DND-41 (cell line): ENCODE measurements at regions not wholly inside any gene's neighbourhood (a gene's known extent, or its start where the extent isn't known, plus 50 kb on each side); places are given as distances from the start of the nearest gene placed in this dataset.
"Not testable (repeated sequence)": the region's sequence is repeated elsewhere in the genome, so short reads cannot be mapped to it uniquely, and the experiment has no call there.

Experiments used
- ATAC-seq: fragments of 200-7000 bp; cut with Tn5 transposase; 3 replicates; pipeline ENCODE4 v1.9.1; 2021; ENCODE audit warnings: low read depth; ENCODE audit not compliant: insufficient read depth
- DNase-seq: peaks from one replicate; pipeline ENCODE4 v3.0.0-alpha.2; 2020
- H2AFZ ChIP-seq: 2 replicates; pipeline ENCODE4 v1.6.0; 2012; ENCODE audit warnings: low read depth, low read length
- H3K27ac ChIP-seq: 2 replicates; pipeline ENCODE4 v1.5.1; 2012; ENCODE audit warnings: low read length, inconsistent platforms
- H3K27me3 ChIP-seq: fragments of 200-600 bp; sonication (generic); 2 replicates; pipeline ENCODE4 v1.6.0; 2012; ENCODE audit warnings: low read length, mild to moderate bottlenecking, inconsistent platforms; ENCODE audit not compliant: insufficient read depth, poor library complexity
- H3K36me3 ChIP-seq: 2 replicates; pipeline ENCODE4 v1.5.1; 2012; ENCODE audit warnings: low read length, inconsistent platforms; ENCODE audit not compliant: insufficient read depth
- H3K4me1 ChIP-seq: 2 replicates; pipeline ENCODE4 v1.5.1; 2012; ENCODE audit warnings: mild to moderate bottlenecking, low read length; ENCODE audit not compliant: insufficient read depth
- H3K4me2 ChIP-seq: 2 replicates; pipeline ENCODE4 v1.6.0; 2012; ENCODE audit warnings: mild to moderate bottlenecking, moderate library complexity, low read length, inconsistent platforms; ENCODE audit not compliant: insufficient read depth
- H3K4me3 ChIP-seq, 2 experiments: fragments of 200-600 bp in 1 of 2; shearing (Covaris generic) in 1 of 2; 2 replicates each; pipeline ENCODE4 v1.5.1; 2012 to 2016; ENCODE audit warnings: inconsistent platforms in 2 of 2, low read length in 2 of 2, mild to moderate bottlenecking in 2 of 2, low read depth in 1 of 2, moderate library complexity in 1 of 2
- H3K79me2 ChIP-seq: 2 replicates; pipeline ENCODE4 v1.6.0; 2012; ENCODE audit warnings: low read length, inconsistent platforms; ENCODE audit not compliant: insufficient read depth
- H3K9ac ChIP-seq: 2 replicates; pipeline ENCODE4 v1.6.0; 2012; ENCODE audit warnings: low read depth, mild to moderate bottlenecking, inconsistent platforms, low read length, moderate library complexity
- H3K9me3 ChIP-seq: 2 replicates; pipeline ENCODE4 v1.5.1; 2012; ENCODE audit warnings: low read length, moderate library complexity, mild to moderate bottlenecking, inconsistent platforms; ENCODE audit not compliant: insufficient read depth, severe bottlenecking
- H4K20me1 ChIP-seq: 2 replicates; pipeline ENCODE4 v1.6.0; 2012; ENCODE audit warnings: low read length; ENCODE audit not compliant: insufficient read depth
- CTCF ChIP-seq: IDR thresholded peaks from 2 replicates; pipeline ENCODE4 v1.5.1; 2012; ENCODE audit warnings: borderline replicate concordance, low read length, moderate library complexity, mild to moderate bottlenecking; ENCODE audit not compliant: poor library complexity, severe bottlenecking; ENCODE audit errors: extremely low read depth
- EZH2 ChIP-seq: IDR thresholded peaks from 3 replicates; pipeline ENCODE4 v1.6.1; 2012; ENCODE audit warnings: borderline replicate concordance, low read depth, mild to moderate bottlenecking, moderate library complexity, low read length, inconsistent platforms; ENCODE audit not compliant: severe bottlenecking

GRCh38 chr15:22257047-22258008 lies 177.0 kb downstream of the OR4M2 start:
- Histone ChIP-seq H4K20me1 (no peaks in the 10 kb centered on the region), H3K4me1 (no peaks in the 10 kb centered on the region), H3K9me3 (no peaks in the 10 kb centered on the region), H3K4me2 (no peak overlapping the region), H3K79me2 (no peaks in the 10 kb centered on the region), H3K27me3 (no peaks in the 10 kb centered on the region), H3K27ac (no peak overlapping the region), H3K9ac (no peak overlapping the region), H2AFZ (no peak overlapping the region), H3K36me3 (no peaks in the 10 kb centered on the region), H3K4me3 (no peak overlapping the region)
- no peak for ATAC-seq
- TF ChIP-seq EZH2 (no peak), CTCF (no peak)
- DNase-seq: no peak

- no peak overlapping the region for H3K4me3 ChIP-seq
- H2AFZ ChIP-seq: no peak overlapping the region
- H3K4me1 ChIP-seq: no peaks in the 10 kb centered on the region
- H3K9ac ChIP-seq: no peak overlapping the region
- no peaks in the 10 kb centered on the region for H4K20me1 ChIP-seq
- H3K27ac ChIP-seq: no peak overlapping the region
- no peaks in the 10 kb centered on the region for H3K36me3 ChIP-seq
- no peak overlapping the region for H3K4me2 ChIP-seq
- no peaks in the 10 kb centered on the region for H3K9me3 ChIP-seq
- DNase-seq (no peak), ATAC-seq (no peak)
- no peaks in the 10 kb centered on the region for H3K27me3 ChIP-seq
- TF ChIP-seq CTCF: no peak
- no peak for TF ChIP-seq EZH2
- H3K79me2 ChIP-seq: no peaks in the 10 kb centered on the region
These were observed 177.7 kb downstream of the OR4M2 start for GRCh38 chr15:22258009-22258397.

GRCh38 chr15:22258398-22259150 lies 178.2 kb downstream of the OR4M2 start:
- H3K79me2 ChIP-seq: no peaks in the 10 kb centered on the region
- H3K4me2 ChIP-seq: no peak overlapping the region
- ATAC-seq: no peak
- H2AFZ ChIP-seq: no peak overlapping the region
- no peaks in the 10 kb centered on the region for H3K27me3 ChIP-seq
- no peak for TF ChIP-seq CTCF
- TF ChIP-seq EZH2: no peak
- no peaks in the 10 kb centered on the region for H3K36me3 ChIP-seq
- DNase-seq: no peak
- H4K20me1 ChIP-seq: no peaks in the 10 kb centered on the region
- H3K4me1 ChIP-seq: no peaks in the 10 kb centered on the region
- H3K9me3 ChIP-seq: no peaks in the 10 kb centered on the region
- no peak overlapping the region for H3K4me3 ChIP-seq
- no peak overlapping the region for H3K9ac ChIP-seq
- no peak overlapping the region for H3K27ac ChIP-seq

GRCh38 chr15:22259151-22259750 lies 178.9 kb downstream of the OR4M2 start:
- not testable (repeated sequence) for H3K27ac ChIP-seq, H3K4me3 ChIP-seq, H3K9me3 ChIP-seq, H3K4me2 ChIP-seq, H3K27me3 ChIP-seq, H3K4me1 ChIP-seq, H4K20me1 ChIP-seq, H2AFZ ChIP-seq, H3K9ac ChIP-seq, H3K36me3 ChIP-seq, DNase-seq, H3K79me2 ChIP-seq, ATAC-seq
